MCF 10A (cell line): ENCODE measurements at regions not wholly inside any gene's neighbourhood (a gene's known extent, or its start where the extent isn't known, plus 50 kb on each side); places are given as distances from the start of the nearest gene placed in this dataset.
"Not testable (repeated sequence)": the region's sequence is repeated elsewhere in the genome, so short reads cannot be mapped to it uniquely, and the experiment has no call there.

Source experiments
- BruUV-seq: library from RNA; stranded (reverse); fragments of 400-500 nt; replicated peaks from 2 replicates; lab custom pipeline; 2021; lab: Mats Ljungman, UMichigan
- CTCF ChIA-PET: fragments of 300-600 bp; sonication (Branson Sonifier 250); formaldehyde crosslinking; extraction: SDS; loops from one replicate; lab custom pipeline; 2021; ENCODE audit warnings: antibody characterized with exemption, inconsistent platforms; lab: Yijun Ruan, JAX
- POLR2A ChIA-PET: fragments of 300-600, 350-650 bp; sonication (Branson Sonifier 250); formaldehyde crosslinking; extraction: SDS; loops from one replicate; lab custom pipeline; 2020; ENCODE audit warnings: antibody characterized with exemption, inconsistent platforms; lab: Yijun Ruan, JAX
- DNase-seq: peaks from one replicate; pipeline ENCODE4 v3.0.0-alpha.2; 2018; ENCODE audit not compliant: unreplicated experiment
- H3K27ac Mint-ChIP-seq: one replicate; pipeline ENCODE4 v1.8.0; 2022; ENCODE audit warnings: mild to moderate bottlenecking, low read depth, mixed read lengths; ENCODE audit not compliant: unreplicated experiment
- H3K27me3 Mint-ChIP-seq: one replicate; pipeline ENCODE4 v1.8.0; 2022; ENCODE audit warnings: mixed read lengths; ENCODE audit not compliant: insufficient read depth, unreplicated experiment
- H3K36me3 Mint-ChIP-seq: one replicate; pipeline ENCODE4 v1.8.0; 2022; ENCODE audit warnings: mild to moderate bottlenecking, moderate library complexity, mixed read lengths; ENCODE audit not compliant: insufficient read depth, unreplicated experiment
- H3K4me1 Mint-ChIP-seq: one replicate; pipeline ENCODE4 v1.8.0; 2022; ENCODE audit warnings: mixed read lengths; ENCODE audit not compliant: insufficient read depth, unreplicated experiment
- H3K4me3 Mint-ChIP-seq: one replicate; pipeline ENCODE4 v1.8.0; 2022; ENCODE audit warnings: mild to moderate bottlenecking, moderate library complexity, mixed read lengths; ENCODE audit not compliant: unreplicated experiment
- H3K9me3 Mint-ChIP-seq: one replicate; pipeline ENCODE4 v1.8.0; 2022; ENCODE audit warnings: mixed read lengths; ENCODE audit not compliant: unreplicated experiment
- CTCF ChIP-seq: fragments of 200-600 bp; IDR thresholded peaks from one replicate; pipeline ENCODE4 v1.8.0; 2022; ENCODE audit warnings: antibody characterized with exemption, mild to moderate bottlenecking; ENCODE audit not compliant: unreplicated experiment
- intact Hi-C: fragments of 100-400 bp; cut with micrococcal nuclease; formaldehyde crosslinking; loops from 2 replicates; pipeline ENCODE4 v1.14.1; 2022

GRCh38 chr6:26956078-26956600 lies 291.4 kb upstream of the PRSS16 start:
- intact Hi-C loops = loop anchor here (2.0 kb wide), 1 partner anchor 123 kb away; no protein-coding TSS in a partner anchor
- not testable (repeated sequence) for H3K9me3 Mint-ChIP-seq, H3K27ac Mint-ChIP-seq, H3K36me3 Mint-ChIP-seq, BruUV-seq, H3K4me1 Mint-ChIP-seq, H3K27me3 Mint-ChIP-seq
- DNase-seq = peak; percentile 73
- POLR2A ChIA-PET = interaction anchor here (1.1 kb wide), 1 partner anchor 80 kb away, joined by 3 read pairs; no protein-coding TSS in a partner anchor
- H3K4me3 Mint-ChIP-seq = peak overlapping the region; percentile 74
- CTCF ChIA-PET = interaction anchor here (1.1 kb wide), 1 partner anchor 124 kb away, joined by 4 read pairs; no protein-coding TSS in a partner anchor

- intact Hi-C loops = loop anchor here (2.0 kb wide), 1 partner anchor 122 kb away; no protein-coding TSS in a partner anchor
- H3K36me3 Mint-ChIP-seq, H3K27me3 Mint-ChIP-seq, H3K9me3 Mint-ChIP-seq, H3K4me1 Mint-ChIP-seq, BruUV-seq: not testable (repeated sequence)
- POLR2A ChIA-PET = interaction anchor here (1.1 kb wide), 3 partner anchors 59 to 79 kb away, joined by 3 read pairs; no protein-coding TSS in a partner anchor
- DNase-seq = peak; percentile 65
- TF ChIP-seq CTCF = peak; percentile 64
- CTCF ChIA-PET = interaction anchor here (1.1 kb wide), 1 partner anchor 123 kb away, joined by 4 read pairs; no protein-coding TSS in a partner anchor
- Mint-ChIP-seq H3K27ac (peak overlapping the region; percentile 80), H3K4me3 (peak overlapping the region; percentile 81)
Measured at GRCh38 chr6:26956601-26957184, 290.8 kb upstream of the PRSS16 start.

- H3K27me3 Mint-ChIP-seq, H3K9me3 Mint-ChIP-seq, H3K4me1 Mint-ChIP-seq, CTCF ChIA-PET, BruUV-seq, H3K36me3 Mint-ChIP-seq: not testable (repeated sequence)
- intact Hi-C loops = loop anchor here (2.0 kb wide), 1 partner anchor 121 kb away; no protein-coding TSS in a partner anchor
- POLR2A ChIA-PET = interaction anchor here (1.1 kb wide), 3 partner anchors 58 to 78 kb away, joined by 3 read pairs; no protein-coding TSS in a partner anchor
- peak overlapping the region; percentile 80 for H3K27ac Mint-ChIP-seq
- peak; percentile 5 for DNase-seq
- peak overlapping the region; percentile 81 for H3K4me3 Mint-ChIP-seq
Measured at GRCh38 chr6:26957399-26958127, 289.9 kb upstream of the PRSS16 start.

GRCh38 chr6:26961236-26961635 lies 286.3 kb upstream of the PRSS16 start:
- H3K27me3 Mint-ChIP-seq, H3K27ac Mint-ChIP-seq, POLR2A ChIA-PET, H3K4me1 Mint-ChIP-seq, H3K36me3 Mint-ChIP-seq, CTCF ChIA-PET, BruUV-seq, H3K9me3 Mint-ChIP-seq, intact Hi-C loops, H3K4me3 Mint-ChIP-seq: not testable (repeated sequence)
- peak; percentile 1 for DNase-seq

GRCh38 chr6:27002447-27002846 lies 245.1 kb upstream of the PRSS16 start:
- intact Hi-C loops = no loop called here
- Mint-ChIP-seq H3K4me1 (no peaks in the 10 kb centered on the region), H3K27ac (no peak overlapping the region), H3K4me3 (no peak overlapping the region), H3K36me3 (no peaks in the 10 kb centered on the region), H3K9me3 (no peaks in the 10 kb centered on the region), H3K27me3 (no peaks in the 10 kb centered on the region)
- POLR2A ChIA-PET = interaction anchor here (1.6 kb wide), 1 partner anchor 13 kb away, joined by 5 read pairs; no protein-coding TSS in a partner anchor
- CTCF ChIA-PET = no interaction called here
- no TSS peak for BruUV-seq
- no peak for TF ChIP-seq CTCF
- no peak for DNase-seq
